Fibroblast of villous mesenchyme (primary cell): ENCODE measurements at regions not wholly inside any gene's neighbourhood (a gene's known extent, or its start where the extent isn't known, plus 50 kb on each side); places are given as distances from the start of the nearest gene placed in this dataset.
"Not testable (repeated sequence)": the region's sequence is repeated elsewhere in the genome, so short reads cannot be mapped to it uniquely, and the experiment has no call there.

Experiments used
- DNase-seq: peaks from one replicate; pipeline ENCODE4 v3.0.0-alpha.2; 2010; ENCODE audit warnings: low read depth
- H3K4me3 ChIP-seq: 2 replicates; pipeline ENCODE4 v1.5.1; 2011; ENCODE audit warnings: low read depth, mild to moderate bottlenecking, low read length
- CTCF ChIP-seq: IDR thresholded peaks from 2 replicates; pipeline ENCODE4 v1.5.1; 2012; ENCODE audit warnings: low read depth, mild to moderate bottlenecking, low read length; ENCODE audit not compliant: insufficient read depth

GRCh38 chr1:37353871-37354270, 120.5 kb upstream of the ZC3H12A start:
- no peak for TF ChIP-seq CTCF
- no peak overlapping the region for H3K4me3 ChIP-seq
- no peak for DNase-seq

GRCh38 chr1:37354876-37355650, 119.3 kb upstream of the ZC3H12A start:
- no peak for DNase-seq
- TF ChIP-seq CTCF: no peak
- H3K4me3 ChIP-seq: no peak overlapping the region

- no peak overlapping the region for H3K4me3 ChIP-seq
- no peak for DNase-seq
- TF ChIP-seq CTCF: no peak
Observed at GRCh38 chr1:37358992-37359391, 115.4 kb upstream of the ZC3H12A start.

GRCh38 chr1:37360011-37360410, 114.4 kb upstream of the ZC3H12A start:
- no peak overlapping the region for H3K4me3 ChIP-seq
- TF ChIP-seq CTCF: no peak
- DNase-seq: no peak

GRCh38 chr1:37362594-37363385, 111.6 kb upstream of the ZC3H12A start:
- TF ChIP-seq CTCF: no peak
- DNase-seq: no peak

GRCh38 chr1:37363535-37363934, 110.8 kb upstream of the ZC3H12A start:
- no peak for DNase-seq
- TF ChIP-seq CTCF: no peak

More at GRCh38 chr1:37362594-37363385, 111.6 kb upstream of the ZC3H12A start:
- no peak overlapping the region for H3K4me3 ChIP-seq

GRCh38 chr1:37368665-37369315, 105.6 kb upstream of the ZC3H12A start:
- not testable (repeated sequence) for H3K4me3 ChIP-seq, DNase-seq

More at GRCh38 chr1:37363535-37363934, 110.8 kb upstream of the ZC3H12A start:
- H3K4me3 ChIP-seq: no peak overlapping the region
